PC-3 (cell line): ENCODE measurements at regions not wholly inside any gene's neighbourhood (a gene's known extent, or its start where the extent isn't known, plus 50 kb on each side); places are given as distances from the start of the nearest gene placed in this dataset.

ENCODE experiments used
- ATAC-seq: fragments of 200-7000 bp; cut with Tn5 transposase; 2 replicates; pipeline ENCODE4 v1.9.1; 2020; ENCODE audit warnings: mild to moderate bottlenecking, moderate library complexity
- BruUV-seq: library from RNA; stranded (reverse); fragments of 400-500 nt; replicated peaks from 2 replicates; lab custom pipeline; 2021; lab: Mats Ljungman, UMichigan
- CTCF ChIA-PET: fragments of 300-600 bp; sonication (Branson Sonifier 250); formaldehyde crosslinking; loops from one replicate; lab custom pipeline; 2022; ENCODE audit warnings: antibody characterized with exemption; lab: Charles Lee
- POLR2A ChIA-PET: fragments of 300-600 bp; sonication (Branson Sonifier 250); formaldehyde crosslinking; loops from one replicate; lab custom pipeline; 2022; ENCODE audit warnings: antibody characterized with exemption; ENCODE audit not compliant: unreplicated experiment; lab: Charles Lee
- DNase-seq: peaks from one replicate; pipeline ENCODE4 v3.0.0-alpha.2; 2015
- H2AFZ ChIP-seq: fragments of 300-600 bp; sonication (generic); 2 replicates; pipeline ENCODE4 v1.6.0; 2016; ENCODE audit warnings: antibody characterized with exemption, low read length
- H3F3A ChIP-seq: fragments of 300-600 bp; sonication (generic); one replicate; pipeline ENCODE4 v1.6.0; 2017; ENCODE audit warnings: antibody characterized with exemption, low read length, control low read depth, mild to moderate bottlenecking; ENCODE audit not compliant: unreplicated experiment
- H3K27ac ChIP-seq: fragments of 300-600 bp; sonication (generic); 2 replicates; pipeline ENCODE4 v1.5.1; 2016; ENCODE audit warnings: mild to moderate bottlenecking, low read length
- H3K27me3 ChIP-seq: fragments of 300-600 bp; sonication (generic); 2 replicates; pipeline ENCODE4 v1.6.1; 2016; ENCODE audit warnings: low read length, mixed read lengths
- H3K36me3 ChIP-seq: fragments of 300-600 bp; sonication (generic); 2 replicates; pipeline ENCODE4 v1.6.1; 2016; ENCODE audit warnings: low read depth, mixed run types, low read length, mixed read lengths
- H3K4me1 ChIP-seq: fragments of 300-600 bp; sonication (generic); 2 replicates; pipeline ENCODE4 v1.5.1; 2016; ENCODE audit warnings: low read length; ENCODE audit not compliant: insufficient read depth
- H3K4me2 ChIP-seq: fragments of 300-600 bp; sonication (generic); 2 replicates; pipeline ENCODE4 v1.6.0; 2016; ENCODE audit warnings: low read length
- H3K4me3 ChIP-seq: fragments of 300-600 bp; sonication (generic); 2 replicates; pipeline ENCODE4 v1.5.1; 2016; ENCODE audit warnings: mild to moderate bottlenecking, low read length, mixed read lengths
- H3K79me2 ChIP-seq: fragments of 300-600 bp; sonication (generic); 2 replicates; pipeline ENCODE4 v1.6.1; 2017; ENCODE audit warnings: low read length, mixed read lengths
- H3K9ac ChIP-seq: fragments of 300-600 bp; sonication (generic); 2 replicates; pipeline ENCODE4 v1.6.0; 2016; ENCODE audit warnings: mild to moderate bottlenecking, low read length
- H3K9me2 ChIP-seq: fragments of 300-600 bp; sonication (generic); replicated peaks from 2 replicates; pipeline ENCODE4 v1.6.1; 2016; ENCODE audit warnings: mixed run types, low read length, mixed read lengths
- H3K9me3 ChIP-seq: fragments of 300-600 bp; sonication (generic); 2 replicates; pipeline ENCODE4 v1.6.1; 2016; ENCODE audit warnings: low read length, mixed read lengths
- H4K20me1 ChIP-seq: fragments of 300-600 bp; sonication (generic); 2 replicates; pipeline ENCODE4 v1.6.1; 2016; ENCODE audit warnings: low read length, mixed read lengths
- EZH2 ChIP-seq: fragments of 300-600 bp; sonication (generic); IDR thresholded peaks from one replicate; pipeline ENCODE4 v1.6.1; 2017; ENCODE audit warnings: antibody characterized with exemption, mild to moderate bottlenecking, low read length; ENCODE audit not compliant: unreplicated experiment
- EZH2phosphoT487 ChIP-seq: fragments of 300-600 bp; sonication (generic); IDR thresholded peaks from 2 replicates; pipeline ENCODE4 v1.6.1; 2018; ENCODE audit warnings: mild to moderate bottlenecking, antibody characterized with exemption, low read length, borderline replicate concordance
- intact Hi-C: fragments of 100-400 bp; cut with micrococcal nuclease; formaldehyde crosslinking; loops from 2 replicates; pipeline ENCODE4 v1.9.0; 2023
- TF ChIP-seq, protein P1 (sequence below): fragments of 300-600 bp; sonication (generic); conservative IDR thresholded peaks from 2 replicates; pipeline ENCODE4 v1.5.1; 2017; ENCODE audit warnings: antibody characterized with exemption, low read depth, mild to moderate bottlenecking, low read length

DNA sequence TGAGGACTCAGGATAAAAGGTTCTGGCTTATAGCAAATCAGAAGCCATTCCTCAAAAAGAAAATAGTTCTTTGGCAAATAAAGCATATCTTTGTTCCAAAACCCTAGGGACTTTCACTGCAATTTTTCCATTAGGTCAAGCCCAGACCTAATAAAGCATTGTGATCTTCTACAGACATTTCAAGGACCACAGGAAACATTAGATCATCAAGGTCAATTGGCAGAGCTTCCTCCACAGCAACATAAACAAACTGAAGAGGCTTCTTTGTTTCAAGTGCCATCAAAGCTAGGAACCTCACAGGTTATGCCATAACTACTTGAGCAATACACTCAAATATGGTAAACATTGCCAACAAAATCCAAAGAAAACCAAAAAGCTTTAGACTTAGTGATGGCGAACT is 144.9 kb downstream of the ANXA5 start:
- no peaks in the 10 kb centered on the region for H3K79me2 ChIP-seq
- H3K27me3 ChIP-seq: no peaks in the 10 kb centered on the region; the same call in 1 of the 2 replicates
- no peaks in the 10 kb centered on the region for H3K9me3 ChIP-seq
- TF ChIP-seq EZH2phosphoT487 (no peak), EZH2 (no peak)
- TF ChIP-seq, protein P1, sequence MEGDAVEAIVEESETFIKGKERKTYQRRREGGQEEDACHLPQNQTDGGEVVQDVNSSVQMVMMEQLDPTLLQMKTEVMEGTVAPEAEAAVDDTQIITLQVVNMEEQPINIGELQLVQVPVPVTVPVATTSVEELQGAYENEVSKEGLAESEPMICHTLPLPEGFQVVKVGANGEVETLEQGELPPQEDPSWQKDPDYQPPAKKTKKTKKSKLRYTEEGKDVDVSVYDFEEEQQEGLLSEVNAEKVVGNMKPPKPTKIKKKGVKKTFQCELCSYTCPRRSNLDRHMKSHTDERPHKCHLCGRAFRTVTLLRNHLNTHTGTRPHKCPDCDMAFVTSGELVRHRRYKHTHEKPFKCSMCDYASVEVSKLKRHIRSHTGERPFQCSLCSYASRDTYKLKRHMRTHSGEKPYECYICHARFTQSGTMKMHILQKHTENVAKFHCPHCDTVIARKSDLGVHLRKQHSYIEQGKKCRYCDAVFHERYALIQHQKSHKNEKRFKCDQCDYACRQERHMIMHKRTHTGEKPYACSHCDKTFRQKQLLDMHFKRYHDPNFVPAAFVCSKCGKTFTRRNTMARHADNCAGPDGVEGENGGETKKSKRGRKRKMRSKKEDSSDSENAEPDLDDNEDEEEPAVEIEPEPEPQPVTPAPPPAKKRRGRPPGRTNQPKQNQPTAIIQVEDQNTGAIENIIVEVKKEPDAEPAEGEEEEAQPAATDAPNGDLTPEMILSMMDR: no peak
- H3K9ac ChIP-seq: no peak overlapping the region
- ChIA-PET CTCF (no interaction called here), POLR2A (no interaction called here)
- no peaks in the 10 kb centered on the region for H3K4me1 ChIP-seq
- no TSS peak for BruUV-seq
- H3K27ac ChIP-seq: no peak overlapping the region
- H2AFZ ChIP-seq: no peak overlapping the region
- DNase-seq (no peak), ATAC-seq (no peak)
- no peaks in the 10 kb centered on the region for H4K20me1 ChIP-seq
- intact Hi-C loops: no loop called here
- H3K36me3 ChIP-seq: no peaks in the 10 kb centered on the region
- H3K4me3 ChIP-seq: no peak overlapping the region
- H3K9me2 ChIP-seq: no peaks in the 10 kb centered on the region
- H3K4me2 ChIP-seq: no peak overlapping the region
- H3F3A ChIP-seq: no peaks in the 10 kb centered on the region

DNA sequence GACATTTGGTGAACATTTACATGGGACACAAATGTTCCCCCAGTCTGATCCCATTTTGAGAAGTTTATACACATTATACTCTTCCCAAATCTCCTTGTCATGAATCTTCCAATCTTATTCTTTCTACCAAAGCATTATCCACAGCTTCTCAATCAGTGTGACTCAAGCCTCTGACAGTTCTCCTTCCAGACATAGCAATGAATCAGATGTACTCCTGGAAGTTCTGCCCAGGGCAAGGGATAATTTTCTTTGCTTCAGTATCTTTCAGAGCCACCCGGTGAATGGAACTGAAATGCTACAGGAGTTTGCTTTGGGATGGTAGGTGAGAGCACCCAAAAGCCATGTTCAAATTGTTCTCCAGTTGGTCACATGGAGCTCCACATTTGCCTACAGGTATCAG is 145.5 kb downstream of the ANXA5 start:
- Histone ChIP-seq H3K36me3 (no peaks in the 10 kb centered on the region), H3K27me3 (no peaks in the 10 kb centered on the region; the same call in 1 of the 2 replicates), H3F3A (no peaks in the 10 kb centered on the region), H3K9me2 (no peaks in the 10 kb centered on the region), H3K9ac (no peak overlapping the region), H4K20me1 (no peaks in the 10 kb centered on the region), H3K4me3 (no peak overlapping the region), H3K27ac (no peak overlapping the region), H3K4me2 (no peak overlapping the region), H3K4me1 (no peaks in the 10 kb centered on the region), H2AFZ (no peak overlapping the region), H3K79me2 (no peaks in the 10 kb centered on the region), H3K9me3 (no peaks in the 10 kb centered on the region)
- DNase-seq (no peak), ATAC-seq (no peak)
- no peak for TF ChIP-seq EZH2phosphoT487
- TF ChIP-seq EZH2: no peak
- TF ChIP-seq, protein P1: no peak
- no TSS peak for BruUV-seq
- intact Hi-C loops: no loop called here
- ChIA-PET POLR2A (no interaction called here), CTCF (no interaction called here)

DNA sequence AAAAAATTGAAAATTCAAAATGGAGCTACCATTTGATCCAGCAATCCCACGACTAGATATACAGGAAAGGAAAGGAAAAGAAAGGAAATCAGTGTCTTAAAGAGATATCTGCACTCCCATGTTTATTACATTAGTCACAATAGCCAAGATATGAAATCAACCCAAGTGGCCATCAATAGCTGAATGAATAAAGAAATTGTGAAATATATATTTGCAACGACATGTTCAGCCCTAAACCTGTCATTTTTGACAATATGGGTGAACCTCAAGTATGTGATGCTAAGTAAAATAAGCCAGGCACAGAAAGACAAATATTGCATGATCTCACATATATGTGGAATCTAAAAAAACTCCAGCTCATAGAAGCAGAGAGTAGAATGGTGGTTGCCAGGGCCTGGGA is 155.1 kb downstream of the ANXA5 start:
- intact Hi-C loops: no loop called here
- ATAC-seq: no peak
- H3K79me2 ChIP-seq: no peaks in the 10 kb centered on the region
- TF ChIP-seq EZH2 (no peak), EZH2phosphoT487 (no peak)
- TF ChIP-seq, protein P1: no peak
- BruUV-seq: no TSS peak
- DNase-seq: no peak
- H3K9ac ChIP-seq: no peak overlapping the region
- H3F3A ChIP-seq: no peaks in the 10 kb centered on the region
- H3K9me2 ChIP-seq: no peaks in the 10 kb centered on the region
- H3K36me3 ChIP-seq: no peaks in the 10 kb centered on the region
- no peaks in the 10 kb centered on the region; the same call in 1 of the 2 replicates for H3K27me3 ChIP-seq
- no peak overlapping the region for H3K4me2 ChIP-seq
- ChIA-PET POLR2A (no interaction called here), CTCF (interaction anchor here (0.5 kb wide), 1 partner anchor 115 kb away, joined by 5 read pairs; no protein-coding TSS in a partner anchor)
- H3K9me3 ChIP-seq: no peaks in the 10 kb centered on the region
- H3K27ac ChIP-seq: no peak overlapping the region
- no peaks in the 10 kb centered on the region for H4K20me1 ChIP-seq
- H2AFZ ChIP-seq: no peak overlapping the region
- H3K4me1 ChIP-seq: no peaks in the 10 kb centered on the region
- H3K4me3 ChIP-seq: no peak overlapping the region
